ENCODE measurements at regions not wholly inside any gene's neighbourhood (a gene's known extent, or its start where the extent isn't known, plus 50 kb on each side); places are given as distances from the start of the nearest gene placed in this dataset.

GRCh38 chr17:73889439-73889838 lies 245.2 kb upstream of the SDK2 start:
- no peak for TF ChIP-seq POLR2A (IDR thresholded peaks at IDR 0.05)
- no peak for TF ChIP-seq CTCF (IDR thresholded peaks at IDR 0.05)

All from uterus (tissue), 2 donors.